GM13977 (cell line): ENCODE measurements at regions not wholly inside any gene's neighbourhood (a gene's known extent, or its start where the extent isn't known, plus 50 kb on each side); places are given as distances from the start of the nearest gene placed in this dataset.

Experiments
- DNase-seq: peaks from one replicate; pipeline ENCODE4 v3.0.0; 2012; ENCODE audit warnings: low spot score
- CTCF ChIP-seq: IDR thresholded peaks from 2 replicates; pipeline ENCODE4 v1.5.1; 2012; ENCODE audit warnings: mild to moderate bottlenecking, control low read depth; ENCODE audit not compliant: insufficient read depth; ENCODE audit errors: extremely low read depth, missing control alignments
- in situ Hi-C: fragments of 300-500 bp; cut with MboI; formaldehyde crosslinking; loops from one replicate; pipeline ENCODE4 v1.12.0; 2022; ENCODE audit warnings: low sequenced_read_pairs, low pct_unique_long_range_greater_than_20kb, mixed read lengths, inconsistent platforms; ENCODE audit not compliant: unreplicated experiment

- TF ChIP-seq CTCF = no peak
- in situ Hi-C loops = no loop called here
- DNase-seq = no peak
These were observed 1015.7 kb downstream of the TECRL start for GRCh38 chr4:63393544-63393943.

GRCh38 chr4:63379750-63380522 is 1029.3 kb downstream of the TECRL start:
- no peak for DNase-seq
- in situ Hi-C loops = no loop called here
- TF ChIP-seq CTCF = no peak

- TF ChIP-seq CTCF = no peak
- no peak for DNase-seq
- in situ Hi-C loops = no loop called here
These were observed 1038.2 kb downstream of the TECRL start for GRCh38 chr4:63371001-63371400.

- no peak for TF ChIP-seq CTCF
- in situ Hi-C loops = no loop called here
- no peak for DNase-seq
These were observed 1047.6 kb downstream of the TECRL start for GRCh38 chr4:63361628-63362027.

GRCh38 chr4:63361066-63361465 is 1048.2 kb downstream of the TECRL start:
- no peak for DNase-seq
- TF ChIP-seq CTCF = no peak
- in situ Hi-C loops = no loop called here

- TF ChIP-seq CTCF = no peak
- in situ Hi-C loops = no loop called here
- DNase-seq = no peak
These were observed 1059.6 kb downstream of the TECRL start for GRCh38 chr4:63349674-63350025.
